NCI-H1048 (cell line): ENCODE measurements at regions not wholly inside any gene's neighbourhood (a gene's known extent, or its start where the extent isn't known, plus 50 kb on each side); places are given as distances from the start of the nearest gene placed in this dataset.

ENCODE experiments used
- DNase-seq: peaks from one replicate; lab custom pipeline; 2025; lab: John Stamatoyannopoulos, UW

DNA sequence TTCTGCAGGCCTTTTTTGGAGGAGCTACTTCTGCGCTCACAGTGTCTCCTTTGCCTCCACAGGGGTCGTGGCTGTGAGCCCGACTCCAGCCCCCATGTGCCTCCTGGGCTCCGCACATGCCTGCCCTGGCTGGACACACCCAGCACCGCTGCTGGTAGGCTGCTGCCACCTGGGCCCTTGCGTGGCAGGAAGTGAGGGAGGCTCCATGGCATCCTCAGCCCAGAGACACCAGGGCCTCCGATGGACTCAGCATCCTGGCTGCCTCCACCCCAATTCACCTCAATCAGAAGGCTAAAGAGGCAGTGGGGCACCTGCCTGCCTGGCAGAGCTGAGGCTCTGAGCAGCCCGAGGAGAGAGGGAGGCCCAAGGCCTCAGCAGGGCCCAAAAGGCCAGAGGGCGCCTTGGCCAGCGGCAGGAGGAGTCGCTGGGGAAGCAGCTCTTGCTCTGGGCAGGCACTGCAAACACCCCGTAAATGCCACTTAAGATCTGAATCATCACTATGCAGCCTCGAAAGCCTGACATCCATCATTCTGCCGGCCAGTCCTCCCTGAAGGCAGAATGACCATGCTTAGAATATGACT, 68.3 kb upstream of the OTOS start:
- no peak for DNase-seq

DNA sequence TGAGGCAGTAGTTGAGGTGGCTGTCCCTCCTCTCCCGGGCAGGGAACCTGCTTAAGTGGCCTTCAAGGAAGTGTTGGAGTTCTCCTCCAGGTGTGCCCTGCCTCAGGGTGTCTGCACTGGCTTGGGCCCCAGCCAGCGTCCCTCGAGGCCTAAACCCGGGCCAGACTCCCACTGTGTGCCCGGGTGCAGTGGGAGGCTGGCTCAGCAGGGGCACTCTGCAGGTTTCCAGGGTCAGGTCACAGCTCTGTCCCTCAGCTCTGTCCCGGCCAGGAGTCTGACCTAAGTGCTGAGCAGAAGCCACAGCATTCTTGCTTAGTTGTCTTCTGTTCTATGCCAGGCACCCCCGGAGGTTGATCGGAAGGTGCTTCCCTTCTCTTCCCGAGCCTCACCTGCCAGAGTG, 69.0 kb upstream of the OTOS start:
- DNase-seq = no peak

DNA sequence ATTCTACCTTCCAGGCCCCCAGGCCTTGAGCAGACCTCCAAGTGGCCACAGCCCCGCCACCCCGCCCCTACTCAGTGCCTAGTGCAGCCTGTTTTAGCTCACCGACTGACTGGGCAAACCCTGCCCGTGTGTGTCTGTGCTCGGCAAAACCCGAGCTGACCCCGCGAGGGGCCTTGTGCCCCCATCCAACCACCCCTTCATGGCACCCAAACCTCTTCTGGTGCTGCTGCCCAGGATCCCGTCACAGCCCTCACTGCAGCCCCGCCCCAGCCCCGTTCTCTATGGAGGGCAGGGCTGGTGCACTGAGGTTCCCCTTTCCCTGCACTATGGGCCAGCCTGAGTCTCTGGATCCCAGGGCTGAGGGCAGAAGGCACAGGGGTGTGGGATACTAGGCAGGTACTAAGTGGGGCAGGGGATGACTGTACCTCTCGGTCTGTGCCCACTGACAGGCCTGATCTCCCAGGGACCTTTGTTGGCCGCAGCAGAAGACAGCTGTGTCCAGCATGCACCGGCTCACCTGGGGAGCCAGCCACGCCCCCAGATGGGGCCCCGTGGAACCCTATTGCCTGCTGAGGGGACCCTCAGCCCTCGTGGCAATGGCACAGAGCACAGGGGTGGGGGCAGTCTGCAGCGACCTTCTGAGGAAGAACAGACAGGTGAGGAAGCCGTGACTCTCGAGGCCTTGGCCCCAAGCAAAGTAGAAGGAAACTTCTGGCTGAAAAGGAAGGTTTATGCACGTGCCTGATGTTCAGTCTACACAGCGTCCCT, 69.9 kb upstream of the OTOS start:
- DNase-seq = no peak

DNA sequence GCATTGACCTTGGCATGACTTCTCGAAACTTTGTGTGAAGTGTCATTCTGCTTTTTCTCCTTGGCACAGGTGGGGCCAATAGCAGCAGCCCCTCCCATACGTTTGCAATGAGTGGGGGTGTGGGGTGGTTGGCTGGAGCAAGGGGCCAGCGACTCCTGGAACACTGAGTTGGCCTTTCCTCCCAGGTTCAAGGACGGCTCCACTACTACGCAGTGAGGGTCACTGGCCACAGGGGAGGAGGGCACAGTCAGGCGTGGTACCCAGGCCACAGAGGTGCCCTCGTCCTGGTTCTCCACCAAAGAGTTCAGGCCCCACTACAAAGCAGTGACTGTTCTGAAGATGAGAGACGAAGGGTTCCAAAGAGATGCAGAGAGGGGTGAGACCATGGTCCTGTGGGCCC, 70.6 kb upstream of the OTOS start:
- no peak for DNase-seq

DNA sequence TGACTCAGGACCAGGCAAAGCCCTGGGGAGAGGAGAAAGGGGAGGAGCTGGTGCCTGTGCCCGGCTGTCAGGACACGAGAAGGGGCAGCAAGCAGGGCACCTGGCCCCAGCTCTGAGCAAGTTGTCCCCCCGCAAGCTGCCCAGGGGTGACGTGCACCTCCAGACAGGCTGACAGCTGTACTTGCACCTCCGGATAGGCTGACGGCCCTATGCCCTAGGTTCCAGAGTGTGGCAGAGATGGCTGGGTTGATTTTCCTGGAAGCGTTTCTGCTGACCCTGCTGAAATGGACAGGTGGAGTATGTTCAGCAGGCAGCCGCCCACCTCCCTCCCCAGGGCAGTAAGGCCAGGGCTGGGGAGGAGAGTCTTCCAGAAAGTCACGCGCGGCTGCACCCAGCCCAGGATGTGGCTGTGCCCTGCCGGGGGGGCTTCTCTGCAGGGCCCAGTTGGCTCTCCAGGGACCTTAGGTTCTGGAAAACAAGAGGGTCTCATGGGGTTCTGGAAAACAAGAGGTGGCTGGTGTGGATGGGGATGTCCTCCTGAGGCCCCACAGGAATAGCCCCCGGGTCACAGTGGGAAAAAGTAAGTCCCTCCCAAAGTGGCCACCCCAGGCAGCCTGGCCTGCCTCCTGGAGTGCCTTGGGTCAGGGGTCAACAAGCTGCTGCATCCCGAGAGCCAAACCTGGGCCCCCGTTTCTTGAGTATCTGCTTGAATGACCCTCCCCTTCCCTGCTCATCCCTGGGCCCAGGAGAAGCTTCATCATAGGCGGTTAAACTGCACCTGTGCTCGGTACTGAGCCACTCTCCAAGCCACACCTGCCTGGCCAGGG, 71.4 kb upstream of the OTOS start:
- no peak for DNase-seq

DNA sequence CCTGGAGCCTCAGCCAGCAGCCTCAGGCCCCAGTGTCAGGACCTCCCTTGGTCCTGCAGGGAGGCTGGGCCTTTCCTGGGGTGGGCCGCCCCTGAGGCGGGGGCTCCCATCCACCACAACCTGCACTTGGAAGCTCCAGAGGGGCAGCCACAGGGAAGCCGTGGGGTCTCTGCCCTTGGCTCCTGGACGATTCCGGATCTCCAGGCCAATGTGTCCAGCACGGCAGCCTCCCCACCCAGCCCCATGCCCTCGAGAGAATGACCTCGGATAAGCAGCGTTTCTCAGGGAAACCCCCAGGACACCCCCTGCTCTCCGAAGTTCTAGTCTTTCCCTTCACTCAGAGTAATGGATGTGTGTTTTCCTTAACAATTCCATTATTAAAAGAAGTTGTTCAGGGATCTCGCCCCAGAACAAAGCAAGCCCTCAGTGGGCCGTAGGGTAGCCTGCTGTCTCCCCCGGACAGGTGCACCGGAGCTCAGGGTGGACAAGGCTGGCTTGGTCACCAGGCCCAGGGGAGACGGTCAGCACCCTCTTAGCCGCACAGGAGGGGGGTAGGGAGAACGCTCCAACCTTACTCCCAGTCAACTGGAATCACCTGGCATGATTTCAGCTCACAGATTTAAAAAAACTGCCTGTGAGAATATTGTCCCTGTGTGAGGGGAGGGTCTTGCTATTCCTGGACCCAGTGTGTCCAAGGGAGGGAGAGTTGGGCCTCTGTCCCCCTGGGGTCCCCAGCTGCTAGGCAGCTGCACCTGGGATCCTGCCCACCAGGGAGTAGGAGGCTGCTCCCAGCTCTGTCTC, 72.2 kb upstream of the OTOS start:
- no peak for DNase-seq

DNA sequence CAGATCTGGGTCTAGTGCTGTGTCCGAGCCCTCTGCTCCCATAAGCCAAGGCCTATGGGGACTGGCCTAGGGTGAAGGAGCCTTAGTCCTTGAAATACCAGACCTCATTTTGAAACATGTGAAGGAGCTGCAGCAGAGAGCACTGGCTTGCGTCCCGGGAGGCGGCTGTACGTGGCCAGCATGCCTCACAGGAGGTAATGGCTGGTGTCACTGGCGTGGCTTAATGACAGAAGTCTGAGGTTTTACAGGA, 72.7 kb upstream of the OTOS start:
- DNase-seq = no peak

DNA sequence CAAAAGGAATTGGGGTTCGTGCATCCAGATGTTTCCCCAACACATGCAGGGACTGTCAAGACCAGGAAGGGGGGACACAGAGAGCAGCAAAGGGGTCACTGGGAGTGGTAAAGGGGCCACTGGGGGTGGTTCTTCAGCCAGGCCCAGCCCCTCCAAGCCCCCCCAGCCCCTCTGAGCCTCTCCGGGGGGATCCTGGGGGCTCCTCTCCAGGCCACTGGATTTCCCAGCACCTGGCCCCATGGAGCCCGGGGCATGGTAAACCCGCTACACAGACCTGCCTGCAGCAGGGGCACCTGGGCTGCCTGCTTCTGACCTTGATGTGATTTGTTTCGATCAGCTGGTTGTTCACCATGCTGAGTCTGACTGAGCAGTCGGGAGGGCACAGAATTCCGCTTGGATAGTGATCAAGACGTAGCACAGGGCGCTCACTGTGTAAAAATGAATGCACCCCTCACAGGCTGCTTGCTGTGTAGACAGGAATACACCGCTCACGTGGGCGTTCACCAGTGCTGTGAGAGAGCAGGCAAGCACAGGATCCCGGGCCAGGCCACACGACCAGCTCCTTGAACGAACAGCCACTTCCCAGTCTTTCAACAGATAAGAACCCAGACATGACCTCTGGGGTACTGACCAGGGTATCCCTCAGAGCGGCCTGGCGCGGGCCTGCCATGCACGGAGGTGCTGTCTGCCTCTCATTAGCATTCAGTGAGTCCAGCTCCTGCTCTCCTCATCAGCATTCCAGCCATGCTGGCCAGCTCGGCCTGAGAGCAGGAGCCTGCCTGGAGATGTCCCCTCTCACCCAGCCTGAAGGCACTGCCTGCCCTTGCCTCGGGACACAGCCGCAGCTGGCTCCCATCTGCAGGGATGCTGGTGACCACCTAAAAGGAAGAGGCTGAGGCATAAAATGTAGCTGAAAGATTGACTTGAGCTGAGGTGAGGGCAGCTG, 73.3 kb upstream of the OTOS start:
- DNase-seq = no peak

DNA sequence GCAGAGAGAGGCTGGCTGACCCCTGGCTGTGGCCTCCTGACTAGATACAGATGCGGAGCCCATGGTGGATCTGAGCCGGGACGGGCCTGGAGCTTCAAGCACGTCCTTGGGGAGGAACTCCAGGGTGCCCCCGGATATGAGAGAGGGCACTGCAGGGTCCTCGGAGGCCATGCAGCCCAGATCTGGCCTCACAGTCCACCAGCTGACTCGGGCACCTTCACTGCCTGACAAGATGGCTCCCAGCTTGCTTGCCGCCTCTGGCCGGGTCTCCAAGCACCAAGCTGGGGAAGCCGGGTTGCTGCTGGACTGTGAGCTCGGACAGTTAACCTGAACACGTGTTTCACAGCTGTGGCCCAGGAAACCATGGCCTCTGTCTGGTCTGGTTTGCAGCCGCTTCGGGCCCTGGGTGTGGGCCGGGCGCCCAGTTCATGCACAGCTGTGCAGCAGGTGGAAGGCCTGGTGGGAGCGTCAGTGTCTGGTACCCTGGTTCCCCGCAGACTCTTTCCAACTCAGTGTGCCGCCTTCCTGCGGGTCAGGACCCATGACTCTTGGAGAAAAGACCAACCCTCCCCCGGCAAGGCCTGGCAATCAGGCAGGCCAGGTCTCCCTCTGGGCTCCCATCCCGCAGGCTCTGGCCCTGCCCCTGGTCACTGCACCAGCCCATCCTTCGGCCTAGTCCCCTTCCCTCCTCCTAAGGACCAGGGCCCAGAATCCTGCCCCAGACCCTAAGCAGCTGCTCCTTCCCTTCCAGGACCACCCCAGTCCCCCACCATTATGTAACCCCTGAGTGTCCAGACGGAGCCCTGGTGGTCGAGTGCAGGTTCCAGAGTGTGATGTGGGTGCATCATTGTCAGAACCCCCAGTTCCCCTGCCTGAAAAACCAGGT, 74.6 kb upstream of the OTOS start:
- no peak for DNase-seq

DNA sequence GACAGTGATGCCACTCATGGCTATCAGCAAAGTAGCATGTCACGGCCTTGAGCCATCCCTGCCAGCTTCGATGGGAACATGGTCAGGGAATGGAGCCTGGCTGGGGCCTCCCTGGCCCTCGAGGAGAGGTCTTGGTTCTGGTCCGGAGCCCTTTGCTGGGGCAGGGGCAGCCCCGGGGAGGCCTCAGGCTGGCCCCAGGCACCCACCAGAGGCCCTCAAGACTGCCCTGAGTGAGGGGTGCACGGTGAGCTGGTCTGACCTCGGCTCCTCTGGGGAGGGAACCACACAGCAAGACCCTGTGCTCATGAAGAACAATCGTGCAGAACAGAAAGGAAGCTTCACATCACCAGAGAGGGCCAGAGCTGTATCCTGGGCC, 75.2 kb upstream of the OTOS start:
- no peak for DNase-seq

DNA sequence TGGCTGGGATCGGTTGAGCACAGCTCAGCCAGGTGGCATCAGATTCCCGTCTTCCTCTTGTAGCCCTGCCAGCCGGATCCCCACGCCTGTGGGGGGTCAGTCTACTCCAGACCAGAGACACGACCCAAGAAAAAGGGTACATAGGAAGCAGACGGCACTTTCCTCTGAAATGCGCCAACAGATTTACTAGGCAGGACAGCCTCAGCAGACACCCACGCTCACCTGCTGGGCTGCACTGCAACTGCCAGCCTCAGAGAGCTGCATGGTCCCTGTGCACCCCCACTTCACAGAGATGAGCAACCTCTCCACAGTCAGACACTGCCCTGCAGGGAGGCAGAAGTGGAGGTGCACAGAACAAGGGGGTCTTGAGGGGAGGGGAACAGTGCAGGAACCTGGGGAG, 75.7 kb upstream of the OTOS start:
- no peak for DNase-seq

DNA sequence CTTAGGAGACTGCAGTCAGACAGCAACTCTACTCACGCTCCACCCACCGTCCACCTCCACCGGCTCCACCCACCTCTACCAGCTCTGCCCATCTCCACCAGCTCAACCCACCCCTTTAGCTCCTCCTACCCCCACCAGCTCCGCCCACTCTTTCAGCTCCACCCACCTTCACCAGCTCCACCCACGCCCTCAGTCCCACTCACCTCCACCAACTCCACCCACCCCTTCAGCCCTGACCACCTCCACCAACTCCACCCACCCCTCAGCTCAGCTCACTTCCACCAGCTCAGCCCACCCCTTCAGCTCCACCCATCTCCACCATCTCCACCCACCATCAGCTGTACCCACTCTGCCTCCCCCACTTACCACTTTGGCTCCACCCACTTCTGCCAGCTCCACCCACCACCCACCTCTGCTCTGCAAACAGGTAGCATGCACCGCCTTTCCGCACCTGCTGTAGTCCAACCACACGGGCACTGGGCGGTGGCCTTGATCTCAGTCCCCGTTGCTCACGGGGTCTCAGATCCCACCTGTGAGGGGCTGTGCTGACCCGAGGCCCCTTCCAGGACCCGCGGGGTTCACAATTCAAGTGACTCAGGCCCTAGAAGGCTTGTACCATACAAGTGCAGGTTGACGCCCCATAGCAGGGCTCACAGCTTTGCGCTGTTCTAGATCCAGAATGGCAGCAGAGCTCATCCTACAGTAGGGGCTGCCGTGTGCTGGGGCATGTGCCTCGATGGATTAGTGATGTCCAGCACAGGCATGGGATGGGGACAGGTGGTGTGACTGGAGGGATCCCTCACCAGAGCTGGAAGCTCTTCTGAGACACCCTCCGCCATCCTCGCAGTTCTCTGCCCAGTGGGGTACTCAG, 77.2 kb upstream of the OTOS start:
- peak; percentile 19 for DNase-seq

DNA sequence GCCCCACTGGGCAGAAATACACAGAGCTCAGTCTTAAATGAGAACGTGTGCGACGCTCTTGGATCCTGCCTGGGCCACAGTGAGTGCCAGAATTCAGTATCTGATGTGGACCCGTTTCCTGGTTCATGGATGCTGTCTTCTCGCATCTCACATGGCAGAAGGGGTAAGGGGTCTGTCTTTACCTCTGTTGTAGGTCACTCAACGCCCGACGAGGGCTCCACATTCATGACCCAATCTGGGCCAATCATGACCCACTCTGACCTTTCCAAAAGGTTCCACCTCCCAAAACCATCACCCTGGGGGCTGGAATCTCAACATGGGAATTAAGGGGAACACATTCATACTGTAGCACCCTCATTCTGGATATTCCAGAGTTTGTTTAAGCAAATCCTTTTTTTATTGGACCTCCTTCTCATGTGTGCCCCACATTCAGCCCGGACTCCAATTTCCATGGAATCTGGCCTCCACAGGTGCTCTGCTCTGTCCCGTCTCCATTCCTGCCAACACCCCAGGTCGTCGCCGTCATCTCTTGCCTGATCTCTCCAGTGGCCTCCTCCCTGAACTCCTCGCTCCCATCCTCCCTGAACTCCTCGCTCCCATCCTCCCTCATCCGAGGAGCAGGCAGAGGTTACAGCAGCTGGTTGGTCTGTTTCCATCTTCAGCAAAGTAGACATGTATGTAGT, 78.9 kb upstream of the OTOS start:
- DNase-seq = no peak

DNA sequence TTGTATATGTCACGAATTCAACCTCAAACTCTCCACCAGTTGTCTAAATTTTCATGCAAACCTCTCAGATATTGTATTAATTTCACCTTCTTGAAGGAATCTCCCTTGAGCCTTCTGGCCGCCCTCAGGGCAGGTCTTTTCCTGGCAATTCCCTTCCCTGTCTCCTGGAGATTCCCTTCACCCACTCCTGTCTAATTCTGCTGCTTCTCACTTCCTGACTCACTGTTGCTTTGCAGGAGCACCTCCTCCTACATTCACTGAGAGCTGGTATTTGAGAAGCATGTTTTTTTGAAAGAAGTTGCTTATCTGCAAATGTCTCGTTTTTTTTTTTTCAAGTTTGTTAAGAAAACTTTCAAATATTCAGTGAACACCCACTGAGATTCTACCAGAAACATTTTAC, 79.9 kb upstream of the OTOS start:
- no peak for DNase-seq

DNA sequence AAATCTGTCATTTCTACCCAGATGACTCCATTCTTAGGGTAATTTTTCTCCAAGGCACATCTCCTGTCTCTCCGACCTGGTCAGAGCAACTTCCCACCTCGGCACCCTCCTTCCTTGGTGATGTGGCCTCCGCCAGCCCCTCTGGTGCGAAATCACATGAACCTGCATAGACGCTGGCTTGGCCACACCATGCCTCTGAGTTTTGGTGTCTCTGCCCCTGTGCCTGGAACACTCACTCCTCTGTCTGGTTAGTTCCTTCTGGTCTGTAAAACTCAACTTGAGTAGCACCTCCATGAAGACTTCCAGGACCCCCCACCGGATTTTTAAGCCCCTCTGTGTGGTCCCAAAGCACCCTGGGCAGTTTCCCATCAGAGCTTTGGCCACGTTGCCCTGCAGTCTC, 83.2 kb upstream of the OTOS start:
- DNase-seq = no peak

DNA sequence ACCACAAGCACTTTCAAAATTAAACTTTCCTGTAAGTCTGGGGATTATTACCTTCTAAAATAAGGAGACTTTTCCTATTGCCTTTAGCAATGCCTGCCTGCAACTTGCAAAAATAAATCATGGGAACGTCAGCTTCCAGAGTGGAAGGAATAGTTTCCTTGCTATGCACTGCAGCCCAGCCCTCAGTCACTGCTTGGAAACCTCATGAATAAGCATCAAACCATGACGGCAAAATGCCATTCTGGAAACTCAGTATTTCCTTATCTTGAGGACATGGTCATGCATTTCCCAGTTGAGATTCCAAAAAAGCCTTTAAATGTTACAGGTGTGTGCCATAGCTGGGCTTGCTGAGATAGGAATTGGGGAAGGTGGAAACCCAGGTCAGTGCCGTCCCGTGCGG, 84.2 kb upstream of the OTOS start:
- no peak for DNase-seq

DNA sequence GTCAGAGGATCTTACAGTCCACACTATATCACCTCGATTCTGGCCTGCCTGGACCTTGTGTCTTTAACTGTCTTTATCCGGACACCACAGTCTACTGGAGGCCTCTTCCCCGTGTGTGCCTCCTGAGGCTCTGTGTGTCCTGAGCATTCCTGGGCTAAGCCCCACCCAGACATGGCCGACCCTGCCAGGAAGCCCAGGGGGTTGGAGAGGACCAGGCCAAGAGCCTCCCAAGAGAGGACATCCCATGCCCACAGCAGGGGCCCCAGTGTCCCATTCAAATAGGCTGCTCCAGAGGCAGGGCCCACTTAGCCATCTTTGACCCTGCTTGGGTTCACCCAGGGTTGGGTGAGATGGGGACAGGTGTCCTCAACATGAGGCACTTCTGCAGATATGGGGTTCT, 84.7 kb upstream of the OTOS start:
- no peak for DNase-seq

DNA sequence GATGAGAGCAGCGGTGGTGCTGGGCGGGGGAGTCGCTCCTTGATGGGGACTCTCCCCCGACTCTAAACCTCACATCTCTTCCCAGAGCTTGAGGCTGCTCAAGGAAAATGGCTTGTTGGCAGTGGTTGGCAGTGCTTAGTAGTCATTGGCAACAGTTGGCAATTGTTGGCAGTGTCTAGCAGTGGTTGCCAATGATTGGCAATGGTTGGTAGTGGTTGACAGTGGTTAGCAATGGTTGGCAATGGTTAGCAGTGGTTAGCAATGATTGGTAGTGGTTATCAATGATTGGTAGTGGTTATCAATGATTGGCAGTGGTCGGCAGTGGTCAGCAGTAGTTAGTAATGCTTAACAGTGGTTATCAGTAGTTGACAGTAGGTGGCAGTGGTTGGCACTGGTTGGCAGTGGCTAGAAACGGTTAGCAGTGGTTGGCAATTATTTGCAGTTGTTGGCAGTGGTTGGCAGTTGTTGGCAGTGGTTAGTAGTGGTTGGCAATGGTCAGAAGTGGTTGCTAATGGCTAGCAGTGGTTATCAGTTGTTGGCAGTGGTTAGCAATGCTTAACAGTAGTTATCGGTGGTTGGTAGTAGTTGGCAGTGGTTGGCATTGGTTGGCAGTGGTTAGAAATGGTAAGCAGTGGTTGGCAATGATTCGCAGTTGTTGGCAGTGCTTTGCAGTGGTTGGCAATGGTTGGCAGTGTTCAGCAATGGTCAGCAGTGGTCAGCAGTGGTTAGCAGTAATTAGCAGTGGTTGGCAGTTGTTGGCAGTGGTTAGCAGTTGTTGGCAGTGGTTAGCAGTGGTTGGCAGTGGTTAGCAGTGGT, 85.4 kb upstream of the OTOS start:
- no peak for DNase-seq
